BLaER1 treated with 17β-estradiol and CSF1 and Interleukin-3, amounts not matched to agents 10 nM and 100 nM (cell line): ENCODE measurements at regions not wholly inside any gene's neighbourhood (a gene's known extent, or its start where the extent isn't known, plus 50 kb on each side); places are given as distances from the start of the nearest gene placed in this dataset.
"Not testable (repeated sequence)": the region's sequence is repeated elsewhere in the genome, so short reads cannot be mapped to it uniquely, and the experiment has no call there.

Source experiments
- H3K27ac ChIP-seq, 11 experiments: shearing (Covaris generic); formaldehyde crosslinking; 2 replicates each; pipeline ENCODE4 v1.8.1; 2022
- H3K27me3 ChIP-seq, 11 experiments: shearing (Covaris generic); formaldehyde crosslinking; 2 replicates each; pipeline ENCODE4 v1.8.1; 2022
- H3K36me3 ChIP-seq, 11 experiments: shearing (Covaris generic); formaldehyde crosslinking; 2 replicates each; pipeline ENCODE4 v1.8.1; 2022
- H3K4me1 ChIP-seq, 10 experiments: shearing (Covaris generic); formaldehyde crosslinking; 2 replicates each; pipeline ENCODE4 v1.8.1; 2022
- H3K4me2 ChIP-seq, 11 experiments: shearing (Covaris generic); formaldehyde crosslinking; 2 replicates each; pipeline ENCODE4 v1.8.1; 2022
- H3K4me3 ChIP-seq, 10 experiments: shearing (Covaris generic); formaldehyde crosslinking; 2 replicates each; pipeline ENCODE4 v1.8.1; 2022
- H3K9ac ChIP-seq, 11 experiments: shearing (Covaris generic); formaldehyde crosslinking; 2 replicates each; pipeline ENCODE4 v1.8.1; 2022
- H3K9me3 ChIP-seq, 11 experiments: shearing (Covaris generic); formaldehyde crosslinking; replicated peaks in 1 of 11; 2 replicates each; pipeline ENCODE4 v1.8.1; 2022
- H4K20me1 ChIP-seq, 11 experiments: shearing (Covaris generic); formaldehyde crosslinking; 2 replicates each; pipeline ENCODE4 v1.8.1; 2022
- Cebpa-rat ChIP-seq, 11 experiments: shearing (Covaris generic); IDR thresholded peaks; 2 replicates each; pipeline ENCODE4 v1.8.1; 2022

DNA sequence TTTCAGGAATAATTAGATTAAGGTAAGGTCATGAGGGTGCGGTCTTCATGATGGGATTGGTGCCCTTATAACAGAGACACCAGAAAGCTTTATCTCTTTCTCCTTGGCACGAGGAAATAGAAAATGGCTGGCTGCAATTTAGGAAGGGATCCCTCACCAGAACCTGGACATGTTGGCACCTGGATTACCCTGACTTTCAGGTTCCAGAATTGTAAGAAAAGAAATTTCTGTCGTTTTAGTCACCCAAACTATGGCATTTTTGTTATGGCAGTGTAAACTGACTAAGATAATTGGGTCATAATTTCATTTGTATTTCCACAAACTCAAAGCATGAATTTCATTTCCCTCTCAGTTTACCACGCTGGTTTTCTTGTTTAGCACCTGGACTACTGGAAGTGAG lies 473.6 kb downstream of the PTH2R start:
- H3K36me3 ChIP-seq = no peaks in the 10 kb centered on the region
- H3K4me1 ChIP-seq = peaks cover 0 to 14% (median 4%) of the 10 kb centered on the region in 10 experiments; a peak in 8 of 20 replicates
- H3K9ac ChIP-seq = no peak overlapping the region
- H3K4me2 ChIP-seq = no peak overlapping the region
- no peak overlapping the region for H3K27ac ChIP-seq
- no peaks in the 10 kb centered on the region for H3K27me3 ChIP-seq
- peaks cover 0 to 6% (median 0%) of the 10 kb centered on the region in 11 experiments; a peak in 2 of 22 replicates for H3K9me3 ChIP-seq
- no peak overlapping the region for H3K4me3 ChIP-seq
- TF ChIP-seq Cebpa-rat (IDR thresholded peaks at IDR 0.05) = no peak
- no peaks in the 10 kb centered on the region for H4K20me1 ChIP-seq

DNA sequence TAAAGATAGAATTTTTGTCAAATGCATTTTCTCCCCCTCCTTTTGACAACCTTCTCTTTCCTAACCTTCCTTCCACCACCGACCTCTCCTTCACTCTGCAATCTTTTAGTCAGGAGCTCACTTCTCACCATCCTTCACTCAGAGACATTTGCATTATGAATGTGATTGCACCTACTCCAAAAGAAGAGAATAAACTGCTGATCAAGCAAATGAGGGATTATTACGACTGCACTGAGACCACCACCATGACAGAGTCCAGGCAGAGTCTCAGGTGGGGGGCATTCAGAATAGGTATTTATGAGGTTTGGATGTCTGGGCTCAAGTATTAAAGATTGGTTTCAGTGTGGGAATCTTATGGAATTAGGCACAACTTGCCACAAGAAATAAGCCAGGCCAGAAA lies 483.9 kb downstream of the PTH2R start:
- Histone ChIP-seq H3K36me3 (no peaks in the 10 kb centered on the region), H3K27me3 (no peaks in the 10 kb centered on the region)

DNA sequence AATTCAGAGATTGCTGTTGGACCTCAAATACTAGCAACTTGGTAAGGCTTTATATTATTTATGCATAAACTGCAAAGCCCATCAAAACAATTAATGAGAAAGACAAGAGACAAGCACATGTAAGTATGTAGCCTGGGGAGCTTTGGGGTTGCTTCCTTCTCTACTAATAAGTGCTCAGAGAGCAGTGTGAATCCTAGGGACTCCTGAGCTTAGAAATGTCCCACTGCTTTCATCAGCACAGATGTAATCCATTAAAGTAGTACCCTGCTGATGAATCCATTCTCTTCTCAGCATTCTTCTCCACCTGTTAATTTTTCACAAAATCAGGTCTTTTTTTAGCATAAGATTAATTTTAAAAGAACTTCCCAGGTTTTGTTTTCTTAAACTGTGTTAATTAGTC lies 485.6 kb downstream of the PTH2R start:
- no peak for TF ChIP-seq Cebpa-rat (IDR thresholded peaks at IDR 0.05)
- Histone ChIP-seq H3K36me3 (no peaks in the 10 kb centered on the region), H3K4me1 (0 out of 20 replicates have a peak, but pooled peaks cover 0 to 4% (median 0%) of the 10 kb centered on the region in 10 experiments), H3K4me3 (no peak overlapping the region), H3K27ac (no peak overlapping the region), H3K4me2 (no peak overlapping the region), H3K9ac (no peak overlapping the region), H3K27me3 (no peaks in the 10 kb centered on the region), H3K9me3 (0 out of 22 replicates have a peak, but pooled peaks cover 0 to 7% (median 0%) of the 10 kb centered on the region in 11 experiments), H4K20me1 (no peaks in the 10 kb centered on the region)

More for the DNA sequence above, 483.9 kb downstream of the PTH2R start:
- no peak overlapping the region for H3K4me3 ChIP-seq
- no peak for TF ChIP-seq Cebpa-rat (IDR thresholded peaks at IDR 0.05)
- no peaks in the 10 kb centered on the region for H4K20me1 ChIP-seq
- no peak overlapping the region for H3K9ac ChIP-seq
- no peak overlapping the region for H3K4me2 ChIP-seq
- 0 out of 22 replicates have a peak, but pooled peaks cover 0 to 10% (median 0%) of the 10 kb centered on the region in 11 experiments for H3K9me3 ChIP-seq
- 0 out of 20 replicates have a peak, but pooled peaks cover 0 to 4% (median 0%) of the 10 kb centered on the region in 10 experiments for H3K4me1 ChIP-seq
- no peak overlapping the region for H3K27ac ChIP-seq

DNA sequence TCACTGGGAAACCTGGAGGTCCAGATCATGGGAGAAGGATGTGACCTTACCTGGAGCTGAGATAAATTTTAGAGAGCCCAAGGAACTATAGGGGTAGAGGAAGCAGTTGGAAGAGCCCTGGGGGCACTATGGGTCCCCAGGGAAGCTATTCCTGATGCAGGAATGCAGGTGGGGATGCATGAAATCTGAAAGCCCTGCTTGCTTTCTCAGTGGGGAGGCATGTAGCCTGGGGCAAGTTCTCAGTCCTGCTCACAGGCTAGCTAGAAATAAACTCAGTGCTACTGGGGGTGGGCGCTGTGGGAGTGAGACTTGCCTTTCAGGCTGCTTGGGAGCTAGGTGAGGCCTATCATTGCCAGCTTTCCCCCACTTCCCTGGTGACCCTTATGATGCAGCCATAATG lies 499.7 kb downstream of the PTH2R start:
- Histone ChIP-seq H3K4me2 (no peak overlapping the region), H3K9me3 (no peaks in the 10 kb centered on the region), H4K20me1 (no peaks in the 10 kb centered on the region), H3K27ac (no peak overlapping the region), H3K4me1 (no peaks in the 10 kb centered on the region), H3K4me3 (no peak overlapping the region), H3K36me3 (no peaks in the 10 kb centered on the region), H3K27me3 (no peaks in the 10 kb centered on the region), H3K9ac (no peak overlapping the region)
- TF ChIP-seq Cebpa-rat (IDR thresholded peaks at IDR 0.05) = no peak

DNA sequence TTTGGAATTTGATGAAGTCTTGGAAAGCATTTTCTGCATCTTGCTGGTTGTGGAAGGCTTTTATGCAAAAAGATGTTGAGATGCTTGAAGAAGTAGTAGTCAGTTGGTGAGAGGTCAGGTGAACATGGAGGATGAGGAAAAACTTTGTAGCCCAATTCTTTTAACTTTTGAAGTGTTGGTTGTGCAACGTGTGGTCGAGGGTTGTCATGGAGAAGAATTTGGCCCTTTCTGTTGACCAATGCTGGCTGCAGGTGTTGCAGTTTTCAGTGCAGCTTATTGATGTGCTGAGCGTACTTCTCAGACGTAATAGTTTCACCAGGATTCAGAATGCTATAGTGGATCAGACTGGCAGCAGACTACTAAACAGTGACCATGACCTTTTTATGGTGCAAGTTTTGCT lies 508.4 kb upstream of the MAP2 start:
- Histone ChIP-seq H3K27me3 (no peaks in the 10 kb centered on the region), H3K4me2 (no peak overlapping the region), H3K4me3 (no peak overlapping the region), H3K36me3 (no peaks in the 10 kb centered on the region), H3K9me3 (no peaks in the 10 kb centered on the region), H4K20me1 (no peaks in the 10 kb centered on the region), H3K27ac (no peak overlapping the region), H3K4me1 (no peaks in the 10 kb centered on the region), H3K9ac (no peak overlapping the region)
- no peak for TF ChIP-seq Cebpa-rat (IDR thresholded peaks at IDR 0.05)

DNA sequence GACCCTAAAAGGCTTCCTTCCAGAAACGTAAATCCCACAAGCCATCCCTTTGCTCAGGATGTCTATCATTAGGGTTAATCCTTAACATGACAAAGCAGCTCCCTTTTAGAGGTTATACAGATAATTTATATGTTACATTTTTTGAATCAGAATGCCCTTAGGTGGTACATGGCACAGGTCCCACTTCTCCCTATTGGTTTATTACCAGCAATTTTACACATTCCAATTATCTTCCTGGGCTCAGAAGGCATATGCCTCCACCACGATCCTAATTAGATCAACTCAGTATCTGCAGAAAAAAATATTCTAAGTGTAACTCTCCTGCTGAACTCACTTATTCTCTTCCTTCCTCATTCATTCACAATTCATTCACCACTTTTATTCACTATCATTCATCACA lies 507.0 kb upstream of the MAP2 start:
- H3K4me1 ChIP-seq = no peaks in the 10 kb centered on the region
- TF ChIP-seq Cebpa-rat (IDR thresholded peaks at IDR 0.05) = no peak
- H3K4me2 ChIP-seq = no peak overlapping the region
- H3K9ac ChIP-seq = no peak overlapping the region
- H3K27me3 ChIP-seq = no peaks in the 10 kb centered on the region
- peaks cover 0 to 8% (median 7%) of the 10 kb centered on the region in 11 experiments; a peak in 11 of 22 replicates for H3K9me3 ChIP-seq
- H4K20me1 ChIP-seq = no peaks in the 10 kb centered on the region
- H3K36me3 ChIP-seq = no peaks in the 10 kb centered on the region
- H3K27ac ChIP-seq = no peak overlapping the region
- no peak overlapping the region for H3K4me3 ChIP-seq

DNA sequence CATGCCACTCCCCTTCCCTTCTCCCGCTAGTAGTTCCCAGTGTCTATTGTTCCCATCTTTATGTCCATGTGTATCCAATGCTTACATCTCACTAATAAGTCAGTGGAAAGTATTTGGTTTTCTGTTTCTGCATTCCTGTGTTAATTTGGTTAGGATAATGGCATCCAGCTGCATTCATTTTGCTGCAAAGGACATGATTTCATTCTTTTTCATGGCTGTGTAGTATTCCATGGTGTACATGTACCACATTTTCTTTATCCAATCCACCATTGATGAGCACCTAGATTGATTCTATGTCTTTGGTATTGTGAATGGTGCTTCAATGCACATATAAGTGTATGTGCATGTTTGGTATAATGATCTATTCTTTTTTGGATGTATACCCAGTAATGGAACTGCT lies 502.5 kb upstream of the MAP2 start:
- peaks cover 0 to 11% (median 7%) of the 10 kb centered on the region in 11 experiments; a peak in 11 of 22 replicates for H3K9me3 ChIP-seq
- H3K27me3 ChIP-seq, H3K36me3 ChIP-seq, H3K4me1 ChIP-seq, H3K9ac ChIP-seq, H3K4me2 ChIP-seq, H4K20me1 ChIP-seq, H3K4me3 ChIP-seq, H3K27ac ChIP-seq: not testable (repeated sequence)

DNA sequence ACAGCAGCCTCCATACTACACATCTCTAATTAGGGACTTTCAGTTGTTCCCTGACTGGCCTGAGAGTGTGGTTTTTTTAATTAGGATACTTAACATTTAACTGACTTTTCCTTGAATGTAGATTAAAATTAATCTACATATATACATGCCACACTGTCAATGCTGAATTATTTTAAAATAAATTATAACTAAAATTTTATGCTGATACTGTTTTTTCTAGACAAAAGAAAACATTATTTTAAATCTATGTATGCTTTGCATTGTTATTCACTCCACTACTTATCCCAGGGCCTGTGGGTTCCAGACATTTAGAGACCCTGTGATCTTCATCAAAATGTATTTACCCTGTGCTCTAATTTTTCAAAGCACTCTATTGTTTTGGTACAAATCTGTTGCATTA lies 496.0 kb upstream of the MAP2 start:
- no peak overlapping the region for H3K4me3 ChIP-seq
- H3K27ac ChIP-seq = no peak overlapping the region
- no peak for TF ChIP-seq Cebpa-rat (IDR thresholded peaks at IDR 0.05)
- no peaks in the 10 kb centered on the region for H3K27me3 ChIP-seq
- H3K36me3 ChIP-seq = no peaks in the 10 kb centered on the region
- no peaks in the 10 kb centered on the region for H4K20me1 ChIP-seq
- H3K4me2 ChIP-seq = no peak overlapping the region
- H3K9ac ChIP-seq = no peak overlapping the region
- no peaks in the 10 kb centered on the region for H3K9me3 ChIP-seq
- no peaks in the 10 kb centered on the region for H3K4me1 ChIP-seq

DNA sequence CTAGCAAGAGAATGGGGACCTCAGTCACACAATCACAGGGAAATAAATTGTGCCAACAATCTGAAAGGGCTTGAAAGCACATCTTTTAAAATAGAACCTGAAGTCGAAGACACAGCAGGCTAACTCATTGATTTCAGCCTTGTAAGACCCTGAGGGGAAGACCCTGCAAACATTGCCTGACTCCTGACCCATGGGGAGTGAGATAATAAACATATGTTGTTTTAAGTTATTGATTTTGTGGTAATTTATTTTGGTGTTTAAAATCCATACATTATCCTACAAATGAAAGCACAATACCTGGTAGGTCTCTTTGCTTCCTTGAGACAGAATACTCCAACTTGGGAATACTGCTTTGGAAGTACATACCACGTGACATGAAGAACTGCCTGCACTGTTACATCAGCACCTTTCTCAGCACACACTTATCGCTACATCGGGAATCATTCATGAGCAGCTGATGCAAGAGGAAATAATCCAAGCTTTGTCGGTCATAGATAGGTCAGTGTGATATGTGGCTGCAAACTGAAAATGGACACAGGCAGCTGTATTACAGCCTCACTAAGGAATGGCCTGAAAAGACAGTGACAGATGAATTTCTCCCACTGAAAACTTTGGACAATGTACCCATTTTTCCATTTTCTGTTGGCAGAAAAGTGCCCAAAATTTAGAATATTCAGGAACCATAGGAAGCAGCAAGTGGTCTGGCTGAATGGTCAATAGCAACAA lies 494.5 kb upstream of the MAP2 start:
- Histone ChIP-seq H3K27ac (no peak overlapping the region), H3K4me2 (no peak overlapping the region), H3K36me3 (no peaks in the 10 kb centered on the region), H3K9me3 (no peaks in the 10 kb centered on the region), H3K27me3 (no peaks in the 10 kb centered on the region), H3K4me1 (no peaks in the 10 kb centered on the region), H3K9ac (no peak overlapping the region), H4K20me1 (no peaks in the 10 kb centered on the region), H3K4me3 (no peak overlapping the region)
- TF ChIP-seq Cebpa-rat (IDR thresholded peaks at IDR 0.05) = no peak

DNA sequence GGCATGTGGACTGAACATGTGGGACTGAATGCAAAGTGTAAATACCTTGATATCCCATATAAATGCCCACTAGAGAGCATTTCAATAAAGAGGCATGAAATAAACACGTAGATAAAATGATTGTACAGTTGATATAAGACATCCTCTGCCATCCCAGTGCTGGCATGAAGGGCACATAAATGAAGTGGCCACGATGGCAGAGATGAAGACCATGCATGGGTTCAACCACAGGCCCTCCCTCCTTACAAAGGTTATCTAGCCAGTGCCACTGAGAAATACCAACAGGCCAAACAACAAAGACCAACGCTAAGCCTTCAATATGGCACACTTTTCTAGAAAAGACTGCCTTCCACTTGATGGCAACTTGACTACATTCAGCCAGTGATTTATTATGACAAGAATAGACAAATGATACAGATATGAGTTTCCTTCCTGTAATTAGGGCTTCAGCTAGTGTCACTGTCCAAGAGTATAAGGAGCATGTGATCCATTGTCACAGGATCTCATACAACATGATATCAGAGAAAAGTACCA lies 493.9 kb upstream of the MAP2 start:
- Histone ChIP-seq H3K27me3 (no peaks in the 10 kb centered on the region), H3K9ac (no peak overlapping the region), H4K20me1 (no peaks in the 10 kb centered on the region), H3K36me3 (no peaks in the 10 kb centered on the region), H3K27ac (no peak overlapping the region), H3K4me1 (no peaks in the 10 kb centered on the region), H3K9me3 (no peaks in the 10 kb centered on the region), H3K4me3 (no peak overlapping the region), H3K4me2 (no peak overlapping the region)
- no peak for TF ChIP-seq Cebpa-rat (IDR thresholded peaks at IDR 0.05)
